ENCODE measurements at regions not wholly inside any gene's neighbourhood (a gene's known extent, or its start where the extent isn't known, plus 50 kb on each side); places are given as distances from the start of the nearest gene placed in this dataset.
A peak's percentile ranks its signal among the peaks of the same experiment; 100 is the strongest.

GRCh38 chr2:186304064-186304463 lies 182.0 kb upstream of the ZC3H15 start:
- no peak overlapping the region for H3K4me3 ChIP-seq (replicated peaks in 1 of 3)
- H3K27ac ChIP-seq = no peak overlapping the region
- intact Hi-C loops (cut with DNase I) = no loop called here
- H3K36me3 ChIP-seq = no peaks in the 10 kb centered on the region
- no peaks in the 10 kb centered on the region for H3K4me1 ChIP-seq
- H3K27me3 ChIP-seq = no peaks in the 10 kb centered on the region
- no peak for TF ChIP-seq CTCF (IDR thresholded peaks at IDR 0.05)
- no peak for TF ChIP-seq POLR2A (IDR thresholded peaks at IDR 0.05)
- H3K9me3 ChIP-seq = no peaks in the 10 kb centered on the region
- DNase-seq = no peak

GRCh38 chr2:186306754-186307153 lies 179.3 kb upstream of the ZC3H15 start:
- TF ChIP-seq POLR2A (IDR thresholded peaks at IDR 0.05) = no peak
- TF ChIP-seq CTCF (IDR thresholded peaks at IDR 0.05) = no peak
- no peaks in the 10 kb centered on the region for H3K27me3 ChIP-seq
- no peak overlapping the region for H3K4me3 ChIP-seq (replicated peaks in 1 of 3)
- H3K4me1 ChIP-seq = no peaks in the 10 kb centered on the region
- DNase-seq = no peak
- H3K27ac ChIP-seq = no peak overlapping the region
- H3K36me3 ChIP-seq = no peaks in the 10 kb centered on the region
- H3K9me3 ChIP-seq = no peaks in the 10 kb centered on the region
- intact Hi-C loops (cut with DNase I) = no loop called here

GRCh38 chr2:186307871-186308270 lies 178.2 kb upstream of the ZC3H15 start:
- H3K9me3 ChIP-seq = no peaks in the 10 kb centered on the region
- H3K4me3 ChIP-seq (replicated peaks in 1 of 3) = no peak overlapping the region
- TF ChIP-seq POLR2A (IDR thresholded peaks at IDR 0.05) (no peak), CTCF (IDR thresholded peaks at IDR 0.05) (no peak)
- H3K4me1 ChIP-seq = no peaks in the 10 kb centered on the region
- H3K27me3 ChIP-seq = no peaks in the 10 kb centered on the region
- no peak for DNase-seq
- H3K36me3 ChIP-seq = no peaks in the 10 kb centered on the region
- no peak overlapping the region for H3K27ac ChIP-seq
- intact Hi-C loops (cut with DNase I) = no loop called here

- Histone ChIP-seq H3K27me3 (no peaks in the 10 kb centered on the region), H3K4me3 (replicated peaks in 1 of 3) (no peak overlapping the region), H3K9me3 (no peaks in the 10 kb centered on the region), H3K27ac (no peak overlapping the region), H3K4me1 (no peaks in the 10 kb centered on the region), H3K36me3 (no peaks in the 10 kb centered on the region)
- intact Hi-C loops (cut with DNase I) = no loop called here
- TF ChIP-seq POLR2A (IDR thresholded peaks at IDR 0.05) = no peak
- no peak for TF ChIP-seq CTCF (IDR thresholded peaks at IDR 0.05)
- DNase-seq = no peak
- 52% methylated on average over 1 of the region's 1 CpG for WGBS, 2 donors
These were observed 177.7 kb upstream of the ZC3H15 start for GRCh38 chr2:186308347-186308746.

GRCh38 chr2:186309901-186310300 lies 176.2 kb upstream of the ZC3H15 start:
- no peak overlapping the region for H3K27ac ChIP-seq
- no peaks in the 10 kb centered on the region for H3K4me1 ChIP-seq
- TF ChIP-seq POLR2A (IDR thresholded peaks at IDR 0.05) (no peak), CTCF (IDR thresholded peaks at IDR 0.05) (no peak)
- peak in 1 of 2 donors; percentile 2 for DNase-seq
- H3K36me3 ChIP-seq = no peaks in the 10 kb centered on the region
- 61 to 67% methylated on average over 2 of the region's 2 CpGs for WGBS, 2 donors
- no peaks in the 10 kb centered on the region for H3K9me3 ChIP-seq
- intact Hi-C loops (cut with DNase I) = no loop called here
- H3K4me3 ChIP-seq (replicated peaks in 1 of 3) = no peak overlapping the region
- H3K27me3 ChIP-seq = no peaks in the 10 kb centered on the region
